CD4-positive, CD25-positive, alpha-beta regulatory T cell (primary cell): ENCODE measurements at regions not wholly inside any gene's neighbourhood (a gene's known extent, or its start where the extent isn't known, plus 50 kb on each side); places are given as distances from the start of the nearest gene placed in this dataset.

Source experiments
- ATAC-seq, 2 donors: fragments of 150-1000 bp; cut with Tn5 transposase; one replicate each; pipeline ENCODE4 v1.10.0; 2021; ENCODE audit warnings: low read depth in 2 of 2, moderate number of reproducible peaks in 2 of 2, moderate library complexity in 1 of 2
- DNase-seq, 3 donors: peaks; one replicate each; pipeline versions ENCODE4 v3.0.0 to v3.0.0-alpha.2; 2012 to 2022; ENCODE audit warnings: mixed read lengths in 1 of 3
- H3K27ac ChIP-seq: one replicate; pipeline ENCODE4 v1.7.0; 2013; ENCODE audit warnings: mild to moderate bottlenecking, low read length; ENCODE audit not compliant: insufficient read depth, poor library complexity, severe bottlenecking
- H3K27me3 ChIP-seq: one replicate; pipeline ENCODE4 v1.7.0; 2013; ENCODE audit warnings: low read length; ENCODE audit not compliant: control insufficient read depth, insufficient read depth
- H3K36me3 ChIP-seq: one replicate; pipeline ENCODE4 v1.7.0; 2013; ENCODE audit warnings: mild to moderate bottlenecking, low read length, moderate library complexity; ENCODE audit not compliant: control insufficient read depth, insufficient read depth
- H3K4me1 ChIP-seq: 2 replicates; pipeline ENCODE4 v1.7.0; 2013; ENCODE audit warnings: mild to moderate bottlenecking, low read length; ENCODE audit not compliant: insufficient read depth, control insufficient read depth, poor library complexity, severe bottlenecking
- H3K4me3 ChIP-seq: one replicate; pipeline ENCODE4 v1.7.0; 2013; ENCODE audit warnings: low read depth, mild to moderate bottlenecking, low read length, moderate library complexity
- H3K9me3 ChIP-seq, 2 experiments: 1 replicate in 1 of 2; 2 replicates in 1 of 2; pipeline ENCODE4 v1.7.0; 2013; ENCODE audit warnings: low read length in 2 of 2, mild to moderate bottlenecking in 1 of 2, moderate library complexity in 1 of 2; ENCODE audit not compliant: control insufficient read depth in 2 of 2
- H3K27ac Mint-ChIP-seq, 3 donors: one replicate each; pipeline ENCODE4 v1.8.0; 2020 to 2022; ENCODE audit warnings: mild to moderate bottlenecking in 3 of 3, mixed read lengths in 3 of 3, moderate library complexity in 2 of 3
- H3K27me3 Mint-ChIP-seq: one replicate; pipeline ENCODE4 v1.8.0; 2022; ENCODE audit warnings: mild to moderate bottlenecking, mixed read lengths
- H3K36me3 Mint-ChIP-seq: one replicate; pipeline ENCODE4 v1.8.0; 2020; ENCODE audit warnings: mixed read lengths
- H3K4me1 Mint-ChIP-seq, 4 donors: one replicate each; pipeline ENCODE4 v1.8.0; 2020 to 2022; ENCODE audit warnings: mixed read lengths in 4 of 4, mild to moderate bottlenecking in 1 of 4
- H3K4me3 Mint-ChIP-seq, 4 donors: one replicate each; pipeline ENCODE4 v1.8.0; 2020 to 2022; ENCODE audit warnings: mild to moderate bottlenecking in 4 of 4, mixed read lengths in 4 of 4, moderate library complexity in 3 of 4
- H3K9me3 Mint-ChIP-seq, 7 donors: one replicate each; pipeline ENCODE4 v1.8.0; 2020 to 2022; ENCODE audit warnings: mixed read lengths in 7 of 7, mild to moderate bottlenecking in 3 of 7, moderate library complexity in 2 of 7

GRCh38 chr3:40705663-40706062 is 180.9 kb downstream of the ZNF621 start:
- H3K4me3 Mint-ChIP-seq: no peak overlapping the region
- H3K4me3 ChIP-seq: no peak overlapping the region
- ATAC-seq (no peak), DNase-seq (no peak)
- H3K27ac Mint-ChIP-seq: no peak overlapping the region
- peaks cover 5% of the 10 kb centered on the region for H3K27me3 Mint-ChIP-seq
- peaks cover 0 to 4% (median 0%) of the 10 kb centered on the region in 7 donors for H3K9me3 Mint-ChIP-seq
- no peaks in the 10 kb centered on the region for H3K36me3 ChIP-seq
- no peak overlapping the region for H3K27ac ChIP-seq
- H3K27me3 ChIP-seq: no peaks in the 10 kb centered on the region
- H3K4me1 ChIP-seq: no peaks in the 10 kb centered on the region
- no peaks in the 10 kb centered on the region for H3K9me3 ChIP-seq
- no peaks in the 10 kb centered on the region for H3K4me1 Mint-ChIP-seq
- H3K36me3 Mint-ChIP-seq: no peaks in the 10 kb centered on the region

- ATAC-seq: no peak
- no peaks in the 10 kb centered on the region for H3K27me3 Mint-ChIP-seq
- Histone ChIP-seq H3K4me1 (no peaks in the 10 kb centered on the region), H3K9me3 (no peaks in the 10 kb centered on the region), H3K36me3 (no peaks in the 10 kb centered on the region), H3K27me3 (peaks cover 3% of the 10 kb centered on the region), H3K27ac (no peak overlapping the region), H3K4me3 (no peak overlapping the region)
- peak overlapping the region in 1 of 3 donors; percentile 4 for H3K27ac Mint-ChIP-seq
- no peaks in the 10 kb centered on the region for H3K36me3 Mint-ChIP-seq
- peaks cover 0 to 3% (median 0%) of the 10 kb centered on the region in 4 donors for H3K4me1 Mint-ChIP-seq
- peaks cover 0 to 9% (median 0%) of the 10 kb centered on the region in 7 donors for H3K9me3 Mint-ChIP-seq
- no peak for DNase-seq
- no peak overlapping the region for H3K4me3 Mint-ChIP-seq
These were observed 188.5 kb downstream of the ZNF621 start for GRCh38 chr3:40713306-40713705.

- H3K27ac Mint-ChIP-seq: peak overlapping the region in 2 of 3 donors; percentile 4 to 64
- Histone ChIP-seq H3K9me3 (no peaks in the 10 kb centered on the region), H3K4me3 (no peak overlapping the region), H3K27ac (no peak overlapping the region), H3K27me3 (peaks cover 3% of the 10 kb centered on the region), H3K36me3 (no peaks in the 10 kb centered on the region), H3K4me1 (no peaks in the 10 kb centered on the region)
- no peak overlapping the region for H3K4me3 Mint-ChIP-seq
- H3K9me3 Mint-ChIP-seq: peaks cover 0 to 9% (median 0%) of the 10 kb centered on the region in 7 donors
- DNase-seq: no peak
- H3K36me3 Mint-ChIP-seq: no peaks in the 10 kb centered on the region
- no peak for ATAC-seq
- H3K27me3 Mint-ChIP-seq: no peaks in the 10 kb centered on the region
- peaks cover 0 to 3% (median 0%) of the 10 kb centered on the region in 4 donors for H3K4me1 Mint-ChIP-seq
These were observed 189.0 kb downstream of the ZNF621 start for GRCh38 chr3:40713795-40714194.

DNA sequence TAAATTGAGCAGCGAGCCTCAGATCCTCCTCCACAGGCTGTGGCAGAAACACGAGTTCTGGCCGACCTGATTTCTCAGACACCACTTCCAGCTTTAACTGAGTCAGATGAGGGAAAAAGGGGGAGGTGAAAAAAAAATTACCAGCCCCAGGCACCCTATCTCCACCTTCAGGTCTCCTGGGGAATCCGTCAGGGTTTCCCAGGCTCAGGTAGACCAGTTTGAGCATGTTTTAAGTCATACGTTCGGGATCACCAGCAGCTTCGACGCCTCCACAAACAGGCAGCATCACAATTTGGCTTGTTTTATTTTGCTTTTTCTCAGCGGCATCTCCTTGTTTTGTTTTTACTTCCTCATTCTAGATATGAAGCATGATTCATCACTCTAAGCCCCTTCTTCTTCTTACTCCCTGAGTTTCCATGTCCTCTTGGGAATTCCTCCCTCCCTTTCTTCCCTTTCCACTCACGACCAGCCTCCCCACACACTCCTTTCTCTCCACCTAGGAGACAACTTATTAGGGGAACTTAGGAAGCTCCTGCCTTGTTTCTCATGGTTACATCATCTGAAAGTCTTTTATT is 190.1 kb downstream of the ZNF621 start:
- no peak overlapping the region for H3K4me3 Mint-ChIP-seq
- Histone ChIP-seq H3K27me3 (peaks cover 3% of the 10 kb centered on the region), H3K9me3 (no peaks in the 10 kb centered on the region), H3K36me3 (no peaks in the 10 kb centered on the region), H3K4me1 (no peaks in the 10 kb centered on the region), H3K27ac (no peak overlapping the region), H3K4me3 (no peak overlapping the region)
- no peaks in the 10 kb centered on the region for H3K27me3 Mint-ChIP-seq
- no peaks in the 10 kb centered on the region for H3K36me3 Mint-ChIP-seq
- no peak for DNase-seq
- ATAC-seq: no peak
- H3K4me1 Mint-ChIP-seq: peaks cover 0 to 3% (median 0%) of the 10 kb centered on the region in 4 donors
- no peak overlapping the region for H3K27ac Mint-ChIP-seq
- peaks cover 0 to 9% (median 0%) of the 10 kb centered on the region in 7 donors for H3K9me3 Mint-ChIP-seq

DNA sequence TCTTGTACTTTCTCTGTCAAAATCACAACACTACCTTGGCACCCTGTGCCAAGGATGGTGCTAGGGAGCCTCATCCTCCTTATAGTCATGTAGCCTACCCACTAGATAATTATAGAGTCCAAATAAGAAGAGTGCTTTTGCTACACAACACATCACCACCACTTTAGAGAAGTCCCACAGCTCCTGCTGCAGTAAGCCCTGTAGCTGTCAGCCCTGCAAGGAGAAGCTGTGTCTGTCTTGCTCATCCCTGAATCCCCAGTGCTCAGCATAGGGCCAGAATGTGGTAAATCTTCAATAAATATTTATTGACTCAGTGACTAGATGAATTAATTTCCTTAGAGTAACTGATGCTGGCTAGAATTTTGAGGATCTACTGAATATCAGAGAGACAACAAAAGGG is 190.8 kb downstream of the ZNF621 start:
- Histone ChIP-seq H3K9me3 (no peaks in the 10 kb centered on the region), H3K36me3 (no peaks in the 10 kb centered on the region), H3K27me3 (peaks cover 3% of the 10 kb centered on the region), H3K4me1 (no peaks in the 10 kb centered on the region), H3K4me3 (no peak overlapping the region), H3K27ac (no peak overlapping the region)
- Mint-ChIP-seq H3K4me3 (no peak overlapping the region), H3K4me1 (peaks cover 0 to 3% (median 0%) of the 10 kb centered on the region in 4 donors), H3K27ac (no peak overlapping the region), H3K9me3 (peaks cover 0 to 9% (median 0%) of the 10 kb centered on the region in 7 donors), H3K36me3 (no peaks in the 10 kb centered on the region), H3K27me3 (no peaks in the 10 kb centered on the region)
- DNase-seq (no peak), ATAC-seq (no peak)

DNA sequence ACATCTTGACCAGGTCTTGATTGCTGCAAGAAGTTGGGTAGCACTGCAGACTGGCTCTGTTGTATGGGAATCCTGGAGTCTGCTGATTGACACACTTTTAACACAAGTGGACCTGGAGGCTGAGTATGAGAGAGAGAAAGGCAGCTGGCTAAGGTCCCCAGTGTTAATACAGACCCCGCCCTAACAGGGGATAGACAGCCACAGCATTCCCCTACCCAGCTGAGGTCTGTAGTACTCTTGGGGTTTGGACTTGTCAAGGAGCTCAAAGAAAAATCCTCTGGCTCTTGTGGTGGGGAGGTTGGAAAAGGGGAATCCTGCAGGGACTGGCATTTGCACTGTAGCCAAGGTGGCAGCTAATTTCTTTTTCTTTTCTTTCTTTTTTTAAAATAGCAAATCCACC is 192.7 kb downstream of the ZNF621 start:
- H3K4me1 Mint-ChIP-seq: peaks cover 0 to 3% (median 0%) of the 10 kb centered on the region in 4 donors
- no peak overlapping the region for H3K4me3 ChIP-seq
- no peaks in the 10 kb centered on the region for H3K4me1 ChIP-seq

DNA sequence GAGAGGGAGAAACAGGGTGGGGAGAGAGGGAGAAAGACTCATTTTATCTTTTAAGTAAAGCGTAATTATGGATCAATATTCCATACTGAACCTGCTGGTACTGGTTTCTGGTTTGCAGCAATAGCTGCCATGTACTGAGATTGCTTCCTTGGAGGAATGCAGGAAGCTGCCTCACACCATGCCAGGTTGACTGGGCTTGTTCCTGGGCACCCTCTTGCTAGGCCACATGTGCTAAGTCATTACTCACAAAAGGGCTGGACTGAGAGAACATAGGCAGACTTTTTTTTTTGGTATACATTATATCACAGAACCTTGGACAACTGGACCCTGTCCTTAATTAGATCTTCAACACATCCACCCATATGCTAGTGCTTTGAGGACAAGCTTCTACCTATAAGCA is 193.4 kb downstream of the ZNF621 start:
- no peaks in the 10 kb centered on the region for H3K27me3 Mint-ChIP-seq
- no peak for ATAC-seq
- H3K4me3 Mint-ChIP-seq: no peak overlapping the region

More for the DNA sequence above, 192.7 kb downstream of the ZNF621 start:
- Histone ChIP-seq H3K36me3 (no peaks in the 10 kb centered on the region), H3K27me3 (peaks cover 3% of the 10 kb centered on the region), H3K9me3 (no peaks in the 10 kb centered on the region), H3K27ac (no peak overlapping the region)
- no peaks in the 10 kb centered on the region for H3K36me3 Mint-ChIP-seq
- H3K27me3 Mint-ChIP-seq: no peaks in the 10 kb centered on the region
- H3K4me3 Mint-ChIP-seq: no peak overlapping the region
- peaks cover 0 to 9% (median 0%) of the 10 kb centered on the region in 7 donors for H3K9me3 Mint-ChIP-seq
- DNase-seq (no peak), ATAC-seq (no peak)
- H3K27ac Mint-ChIP-seq: no peak overlapping the region

DNA sequence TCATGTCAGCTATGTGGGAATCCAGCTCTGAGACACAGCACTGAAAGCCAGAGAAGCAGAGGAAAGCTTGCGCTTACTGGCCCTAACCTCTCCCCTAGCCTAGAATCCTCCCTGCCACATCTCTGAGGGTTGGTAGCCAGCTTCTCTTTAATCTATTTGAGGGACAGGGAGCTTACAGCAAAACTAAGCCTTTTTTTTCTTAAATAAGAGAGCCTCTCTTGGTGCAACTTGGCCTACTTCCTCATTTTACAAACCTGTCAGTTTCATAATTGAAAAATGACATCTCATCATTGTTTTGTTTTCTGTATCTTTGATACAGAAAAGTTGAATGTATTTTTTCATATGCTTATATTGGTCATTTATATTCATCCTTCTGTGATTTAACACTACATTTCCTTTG is 193.9 kb downstream of the ZNF621 start:
- no peaks in the 10 kb centered on the region for H3K36me3 ChIP-seq
- H3K27ac Mint-ChIP-seq: no peak overlapping the region
- H3K9me3 Mint-ChIP-seq: peaks cover 0 to 6% (median 0%) of the 10 kb centered on the region in 7 donors
- DNase-seq: no peak
- peaks cover 3% of the 10 kb centered on the region for H3K27me3 ChIP-seq
- H3K36me3 Mint-ChIP-seq: no peaks in the 10 kb centered on the region
- H3K27me3 Mint-ChIP-seq: no peaks in the 10 kb centered on the region
- no peaks in the 10 kb centered on the region for H3K4me1 ChIP-seq
- H3K4me3 ChIP-seq: no peak overlapping the region
- no peaks in the 10 kb centered on the region for H3K9me3 ChIP-seq
- H3K27ac ChIP-seq: no peak overlapping the region
- peaks cover 0 to 3% (median 0%) of the 10 kb centered on the region in 4 donors for H3K4me1 Mint-ChIP-seq
- H3K4me3 Mint-ChIP-seq: no peak overlapping the region
- ATAC-seq: no peak

More for the DNA sequence above, 193.4 kb downstream of the ZNF621 start:
- H3K27ac ChIP-seq: no peak overlapping the region
- no peaks in the 10 kb centered on the region for H3K4me1 ChIP-seq
- no peak for DNase-seq
- Mint-ChIP-seq H3K4me1 (peaks cover 0 to 3% (median 0%) of the 10 kb centered on the region in 4 donors), H3K36me3 (no peaks in the 10 kb centered on the region), H3K9me3 (peaks cover 0 to 9% (median 0%) of the 10 kb centered on the region in 7 donors), H3K27ac (no peak overlapping the region)
- no peaks in the 10 kb centered on the region for H3K36me3 ChIP-seq
- peaks cover 3% of the 10 kb centered on the region for H3K27me3 ChIP-seq
- H3K4me3 ChIP-seq: no peak overlapping the region
- H3K9me3 ChIP-seq: no peaks in the 10 kb centered on the region
